Mesodermal cell (in vitro differentiated cells): ENCODE measurements at regions not wholly inside any gene's neighbourhood (a gene's known extent, or its start where the extent isn't known, plus 50 kb on each side); places are given as distances from the start of the nearest gene placed in this dataset.

Experiments used
- H3K27ac ChIP-seq: 2 replicates; pipeline ENCODE4 v1.7.0; 2013; ENCODE audit warnings: mild to moderate bottlenecking, low read depth, low read length, moderate library complexity; ENCODE audit not compliant: severe bottlenecking
- H3K36me3 ChIP-seq: 2 replicates; pipeline ENCODE4 v1.7.1; 2013; ENCODE audit warnings: mild to moderate bottlenecking, low read length, moderate library complexity; ENCODE audit not compliant: control insufficient read depth, insufficient read depth
- H3K4me1 ChIP-seq: one replicate; pipeline ENCODE4 v1.7.1; 2013; ENCODE audit warnings: mild to moderate bottlenecking, low read length; ENCODE audit not compliant: insufficient read depth, control insufficient read depth, poor library complexity, severe bottlenecking
- H3K4me3 ChIP-seq: 2 replicates; pipeline ENCODE4 v1.7.0; 2013; ENCODE audit warnings: low read length, control low read depth, mild to moderate bottlenecking; ENCODE audit not compliant: insufficient read depth, poor library complexity, severe bottlenecking; ENCODE audit errors: extremely low read depth
- H3K9me3 ChIP-seq: 2 replicates; pipeline ENCODE4 v1.7.1; 2013; ENCODE audit warnings: mild to moderate bottlenecking, low read length, moderate library complexity; ENCODE audit not compliant: control insufficient read depth
- WGBS, 2 experiments: methylation state at CpG; one replicate each; pipeline ENCODE4 v1.1.5; 2013; ENCODE audit warnings: missing lambda C conversion rate in 2 of 2; ENCODE audit not compliant: insufficient coverage in 2 of 2; 5-methylcytosine and 5-hydroxymethylcytosine counted together

DNA sequence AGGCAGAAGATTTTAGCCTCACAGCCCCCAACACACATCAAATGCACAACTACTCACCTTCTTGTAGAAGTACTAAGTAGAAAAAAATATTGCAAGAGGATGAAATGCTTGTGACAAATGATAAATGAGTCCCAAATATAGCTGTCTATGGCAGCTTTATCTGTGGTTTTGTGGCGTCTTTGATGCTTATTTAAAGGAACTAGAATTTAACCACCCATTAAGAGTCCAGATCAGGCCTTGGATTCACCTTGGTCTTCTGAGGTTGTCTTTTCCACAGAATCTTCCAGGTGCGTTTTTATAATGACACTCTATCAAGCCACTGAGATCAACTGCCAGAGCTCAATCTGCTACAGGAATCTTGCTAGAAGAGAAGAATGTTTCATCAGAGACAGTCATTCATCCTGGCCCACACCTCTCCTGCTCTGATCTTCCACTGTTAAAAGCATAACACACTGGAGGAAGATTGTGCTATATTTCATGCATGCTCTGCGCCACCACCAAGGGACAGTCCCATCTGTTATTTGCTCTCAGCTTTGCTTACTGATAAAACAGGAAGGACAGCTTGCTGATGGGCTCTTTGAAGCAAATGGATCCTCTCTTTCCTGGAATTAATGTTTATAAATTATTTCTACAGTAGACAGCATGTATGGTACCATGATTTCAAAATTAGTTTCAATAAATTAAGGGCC is 144.1 kb downstream of the SLC7A11 start:
- no peaks in the 10 kb centered on the region for H3K9me3 ChIP-seq
- no peak overlapping the region for H3K4me3 ChIP-seq
- no peak overlapping the region for H3K27ac ChIP-seq
- H3K36me3 ChIP-seq, result no peaks in the 10 kb centered on the region
- H3K4me1 ChIP-seq, result no peaks in the 10 kb centered on the region
- 89 to 92% methylated on average over 2 of the region's 3 CpGs for WGBS, 2 experiments

GRCh38 chr4:138096384-138097062 is 145.6 kb downstream of the SLC7A11 start:
- Histone ChIP-seq H3K4me3 (no peak overlapping the region), H3K9me3 (no peaks in the 10 kb centered on the region), H3K4me1 (no peaks in the 10 kb centered on the region), H3K27ac (no peak overlapping the region), H3K36me3 (no peaks in the 10 kb centered on the region)
- 81 to 92% methylated on average over 3 to 4 of the region's 4 CpGs for WGBS, 2 experiments

- no peaks in the 10 kb centered on the region for H3K36me3 ChIP-seq
- no peak overlapping the region for H3K27ac ChIP-seq
- 91 to 95% methylated on average over 3 to 4 of the region's 5 CpGs for WGBS, 2 experiments
- H3K4me3 ChIP-seq, result no peak overlapping the region
- no peaks in the 10 kb centered on the region for H3K9me3 ChIP-seq
- no peaks in the 10 kb centered on the region for H3K4me1 ChIP-seq
Measured at GRCh38 chr4:138095378-138095777, 146.8 kb downstream of the SLC7A11 start.

- Histone ChIP-seq H3K9me3 (no peaks in the 10 kb centered on the region), H3K4me3 (no peak overlapping the region), H3K4me1 (no peaks in the 10 kb centered on the region), H3K27ac (no peak overlapping the region), H3K36me3 (no peaks in the 10 kb centered on the region)
- 81 to 96% methylated on average over 3 to 4 of the region's 6 CpGs for WGBS, 2 experiments
Measured at GRCh38 chr4:138092060-138092459, 150.1 kb downstream of the SLC7A11 start.

GRCh38 chr4:138090918-138091676 is 151.1 kb downstream of the SLC7A11 start:
- no peaks in the 10 kb centered on the region for H3K4me1 ChIP-seq
- H3K36me3 ChIP-seq, result no peaks in the 10 kb centered on the region
- no peak overlapping the region for H3K4me3 ChIP-seq
- no peaks in the 10 kb centered on the region for H3K9me3 ChIP-seq
- 63% methylated on average over 4 of the region's 5 CpGs for WGBS, 2 experiments
- H3K27ac ChIP-seq, result no peak overlapping the region

DNA sequence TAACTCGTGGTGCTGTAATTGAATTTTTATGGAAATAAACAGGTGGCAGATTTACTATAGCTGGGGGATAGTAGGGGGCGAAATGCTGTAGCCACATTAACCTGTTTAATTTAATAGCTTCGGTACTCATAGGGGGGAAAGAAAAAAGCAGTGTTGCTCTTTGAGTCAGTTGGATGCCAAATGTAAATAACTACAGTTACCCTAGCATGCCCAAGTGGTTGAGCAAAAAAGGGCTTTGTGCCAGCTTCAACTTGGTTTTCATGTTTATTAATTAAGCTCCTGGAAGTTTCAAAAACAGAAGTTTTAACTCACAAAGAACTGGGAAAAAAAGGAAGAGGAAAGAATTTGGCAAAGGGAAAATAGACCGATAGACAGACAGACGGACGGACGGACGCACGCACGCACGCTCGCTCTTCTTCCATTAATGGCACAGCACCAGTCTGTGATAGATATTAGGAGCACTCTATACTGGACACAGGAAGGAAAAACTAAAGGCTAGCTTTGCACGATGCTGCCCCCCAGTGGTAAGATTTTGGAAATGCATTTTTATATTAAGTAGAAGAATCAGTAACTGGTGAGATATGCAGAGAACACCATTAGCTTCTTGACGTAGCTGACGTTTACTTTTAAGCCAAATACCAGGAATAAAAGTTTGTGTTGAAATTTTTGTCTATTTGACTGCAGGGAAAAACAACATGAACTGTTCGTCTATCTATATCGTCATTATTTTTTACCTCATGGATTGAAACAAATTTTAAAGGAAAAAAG is 151.8 kb downstream of the SLC7A11 start:
- Histone ChIP-seq H3K4me3 (no peak overlapping the region), H3K27ac (no peak overlapping the region), H3K36me3 (no peaks in the 10 kb centered on the region), H3K4me1 (no peaks in the 10 kb centered on the region), H3K9me3 (no peaks in the 10 kb centered on the region)
- WGBS, 2 experiments, result 40 to 43% methylated on average over 15 of the region's 17 CpGs

DNA sequence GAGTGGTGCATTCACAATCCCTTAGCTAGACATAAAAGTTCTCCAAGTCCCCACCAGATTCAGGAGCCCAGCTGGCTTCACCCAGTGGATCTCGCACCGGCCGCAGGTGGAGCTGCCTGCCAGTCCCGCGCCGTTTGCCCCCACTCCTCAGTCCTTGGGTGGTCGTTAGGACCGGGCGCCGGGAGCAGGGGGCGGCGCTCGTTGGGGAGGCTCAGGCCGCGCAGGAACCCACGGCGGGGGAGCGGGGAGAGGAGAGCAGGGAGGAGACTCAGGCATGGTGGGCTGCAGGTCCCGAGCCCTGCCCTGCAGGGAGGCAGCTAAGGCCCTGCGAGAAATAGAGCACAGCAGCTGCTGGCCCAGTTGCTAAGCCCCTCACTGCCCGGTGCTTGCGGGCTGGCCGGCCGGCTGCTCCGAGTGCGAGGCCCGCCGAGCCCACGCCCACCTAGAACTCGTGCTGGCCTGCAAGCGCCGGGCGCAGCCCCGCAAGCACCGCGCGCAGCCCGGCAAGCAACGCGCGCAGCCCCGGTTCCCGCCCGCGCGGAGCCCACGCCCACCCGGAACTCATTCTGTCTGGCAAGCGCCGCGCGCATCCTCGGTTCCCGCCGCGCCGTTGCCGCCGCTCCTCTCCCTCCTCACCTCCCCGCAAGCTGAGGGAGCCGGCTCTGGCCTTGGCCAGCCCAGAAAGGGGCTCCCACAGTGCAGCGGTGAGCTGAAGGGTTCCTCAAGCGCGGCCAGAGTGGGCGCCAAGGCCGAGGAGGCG is 153.5 kb downstream of the SLC7A11 start:
- Histone ChIP-seq H3K4me3 (no peak overlapping the region), H3K36me3 (no peaks in the 10 kb centered on the region), H3K4me1 (no peaks in the 10 kb centered on the region), H3K9me3 (no peaks in the 10 kb centered on the region), H3K27ac (no peak overlapping the region)
- WGBS, 2 experiments, result 95 to 97% methylated on average over 52 to 60 of the region's 67 CpGs

DNA sequence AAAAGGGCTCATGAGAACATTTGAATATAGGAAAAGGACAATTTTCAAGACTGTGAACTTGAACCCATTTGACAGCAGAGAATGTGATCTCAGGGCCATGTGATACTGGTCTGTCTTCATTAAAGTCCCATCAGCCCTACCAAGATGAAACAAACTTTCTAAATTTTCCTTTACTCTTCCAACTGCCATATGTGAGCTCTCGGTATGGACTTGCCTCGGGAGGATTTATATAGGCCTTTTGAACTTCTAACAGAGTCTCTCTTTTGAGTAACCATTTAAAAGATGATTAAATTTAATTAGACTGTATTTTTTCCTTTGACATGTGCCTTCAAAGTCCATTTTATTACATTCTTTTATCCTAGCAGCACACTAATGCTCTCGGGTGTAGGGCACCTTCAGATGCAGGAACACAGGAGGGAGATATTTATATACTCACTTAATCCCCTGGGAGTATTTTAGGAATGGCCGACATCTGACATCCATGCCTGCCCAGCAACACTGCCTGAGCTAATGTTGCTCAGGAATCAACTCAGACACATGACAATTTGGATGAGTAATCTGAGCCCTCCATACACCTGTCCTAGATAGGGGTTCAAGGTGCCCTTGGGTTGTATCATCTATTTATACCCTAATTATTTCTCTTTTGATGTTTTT is 155.0 kb downstream of the SLC7A11 start:
- Histone ChIP-seq H3K36me3 (no peaks in the 10 kb centered on the region), H3K4me3 (no peak overlapping the region), H3K4me1 (no peaks in the 10 kb centered on the region), H3K9me3 (no peaks in the 10 kb centered on the region), H3K27ac (no peak overlapping the region)
- 80% methylated on average over 1 of the region's 4 CpGs; no CpG with 5 or more reads in 1 of the 2 experiments for WGBS, 2 experiments

GRCh38 chr4:138086611-138087041 is 155.5 kb downstream of the SLC7A11 start:
- Histone ChIP-seq H3K36me3 (no peaks in the 10 kb centered on the region), H3K4me3 (no peak overlapping the region), H3K4me1 (no peaks in the 10 kb centered on the region), H3K27ac (no peak overlapping the region), H3K9me3 (no peaks in the 10 kb centered on the region)
- no CpG with 5 or more reads among the region's 1 CpG for WGBS, 2 experiments
